Natural killer cell (primary cell): ENCODE measurements at regions not wholly inside any gene's neighbourhood (a gene's known extent, or its start where the extent isn't known, plus 50 kb on each side); places are given as distances from the start of the nearest gene placed in this dataset.

ENCODE experiments used
- ATAC-seq, 3 donors: fragments of 150-1000 bp in 2 of 3; fragments of 200-7000 bp in 1 of 3; cut with Tn5 transposase; 1 replicate in 1 of 3; 2 replicates in 2 of 3; pipeline ENCODE4 v1.10.0; 2021; ENCODE audit warnings: mild to moderate bottlenecking in 2 of 3, moderate library complexity in 2 of 3
- DNase-seq, 2 donors: peaks; one replicate each; pipeline versions ENCODE4 v3.0.0 to v3.0.0-alpha.2; 2013 to 2021; ENCODE audit warnings: mixed read lengths in 1 of 2
- H3K27ac ChIP-seq: one replicate; pipeline ENCODE4 v1.5.1; 2013; ENCODE audit warnings: mild to moderate bottlenecking, low read length
- H3K27me3 ChIP-seq: one replicate; pipeline ENCODE4 v1.6.1; 2013; ENCODE audit warnings: low read length; ENCODE audit not compliant: control insufficient read depth, insufficient read depth
- H3K36me3 ChIP-seq: one replicate; pipeline ENCODE4 v1.6.1; 2013; ENCODE audit warnings: low read length; ENCODE audit not compliant: control insufficient read depth, insufficient read depth
- H3K4me1 ChIP-seq: one replicate; pipeline ENCODE4 v1.6.1; 2013; ENCODE audit warnings: low read length; ENCODE audit not compliant: control insufficient read depth, insufficient read depth
- H3K4me3 ChIP-seq: one replicate; pipeline ENCODE4 v1.5.1; 2013; ENCODE audit warnings: low read length
- H3K9me3 ChIP-seq: one replicate; pipeline ENCODE4 v1.6.1; 2013; ENCODE audit warnings: low read length; ENCODE audit not compliant: control insufficient read depth, insufficient read depth
- H3K27ac Mint-ChIP-seq, 2 donors: one replicate each; pipeline ENCODE4 v1.8.0; 2022; ENCODE audit warnings: mild to moderate bottlenecking in 2 of 2, mixed read lengths in 2 of 2, moderate library complexity in 1 of 2
- H3K27me3 Mint-ChIP-seq, 2 donors: one replicate each; pipeline ENCODE4 v1.8.0; 2022; ENCODE audit warnings: low read depth in 2 of 2, mixed read lengths in 2 of 2
- H3K36me3 Mint-ChIP-seq: one replicate; pipeline ENCODE4 v1.8.0; 2022; ENCODE audit warnings: mixed read lengths
- H3K4me1 Mint-ChIP-seq, 2 donors: one replicate each; pipeline ENCODE4 v1.8.0; 2022; ENCODE audit warnings: mixed read lengths in 2 of 2
- H3K4me3 Mint-ChIP-seq: one replicate; pipeline ENCODE4 v1.8.0; 2022; ENCODE audit warnings: mild to moderate bottlenecking, moderate library complexity, mixed read lengths
- H3K9me3 Mint-ChIP-seq, 2 donors: one replicate each; pipeline ENCODE4 v1.8.0; 2022; ENCODE audit warnings: mixed read lengths in 2 of 2
- CTCF ChIP-seq: fragments of 200-600 bp; IDR thresholded peaks from one replicate; pipeline ENCODE4 v1.8.0; 2022; ENCODE audit warnings: antibody characterized with exemption
- WGBS: methylation state at CpG from one replicate; pipeline ENCODE4 v1.1.7; 2013; ENCODE audit warnings: missing lambda C conversion rate; ENCODE audit not compliant: insufficient coverage; 5-methylcytosine and 5-hydroxymethylcytosine counted together
- intact Hi-C: fragments of 100-400 bp; cut with micrococcal nuclease; formaldehyde crosslinking; loops from one replicate; pipeline ENCODE4 v1.14.2; 2022

DNA sequence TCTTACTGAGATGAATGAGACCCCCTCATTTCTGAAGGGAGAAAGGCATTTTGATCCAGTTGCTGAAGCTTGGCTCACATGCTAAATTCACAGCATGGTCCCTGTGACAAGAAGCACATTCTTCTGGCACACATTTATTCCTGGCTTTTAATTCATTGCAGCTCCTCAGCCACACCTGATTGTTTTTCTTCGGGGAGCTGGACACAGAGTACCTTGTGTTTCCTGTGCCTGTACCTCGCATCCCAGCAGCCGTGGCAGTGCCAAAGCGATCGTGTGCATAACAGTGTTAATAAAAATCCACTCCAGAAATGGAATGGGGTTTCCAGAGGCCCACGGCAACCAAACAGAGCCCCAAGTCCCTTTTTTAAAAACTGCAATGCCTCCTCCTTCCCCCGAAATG is 615.3 kb upstream of the MGMT start:
- intact Hi-C loops, result no loop called here
- WGBS, result 69% methylated on average over 6 of the region's 7 CpGs
- H3K27ac Mint-ChIP-seq, result no peak overlapping the region

DNA sequence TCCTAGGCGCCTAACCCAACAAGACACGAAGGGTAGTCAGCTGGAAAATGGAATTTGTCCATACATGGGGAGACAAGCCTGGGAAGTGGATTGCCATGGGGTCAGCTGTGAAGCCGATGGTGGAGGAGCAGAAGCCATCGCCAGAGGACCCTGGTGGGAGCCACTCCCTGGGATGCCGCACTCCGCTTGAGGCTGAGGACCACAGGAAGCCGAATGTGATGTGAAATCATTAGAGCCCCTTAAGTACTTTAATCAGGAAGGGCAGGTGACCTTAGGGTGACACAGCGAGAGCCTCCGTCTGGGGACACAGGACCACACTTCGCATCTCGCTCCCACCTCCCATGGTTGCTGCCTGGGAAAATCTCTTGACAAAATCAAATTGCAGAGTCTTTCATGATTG is 614.6 kb upstream of the MGMT start:
- 96% methylated on average over 11 of the region's 11 CpGs for WGBS
- intact Hi-C loops, result no loop called here
- TF ChIP-seq CTCF, result no peak
- DNase-seq (no peak), ATAC-seq (no peak)
- Histone ChIP-seq H3K4me3 (no peak overlapping the region), H3K9me3 (no peaks in the 10 kb centered on the region), H3K4me1 (no peaks in the 10 kb centered on the region), H3K36me3 (no peaks in the 10 kb centered on the region), H3K27me3 (no peaks in the 10 kb centered on the region), H3K27ac (no peak overlapping the region)
- H3K9me3 Mint-ChIP-seq, result no peaks in the 10 kb centered on the region
- H3K27me3 Mint-ChIP-seq, result peaks cover 2 to 9% of the 10 kb centered on the region in 2 donors
- no peaks in the 10 kb centered on the region for H3K36me3 Mint-ChIP-seq
- H3K4me1 Mint-ChIP-seq, result no peaks in the 10 kb centered on the region
- no peak overlapping the region for H3K27ac Mint-ChIP-seq
- no peak overlapping the region for H3K4me3 Mint-ChIP-seq

More for the DNA sequence above, 615.3 kb upstream of the MGMT start:
- ATAC-seq (no peak), DNase-seq (no peak)
- H3K27me3 Mint-ChIP-seq, result peaks cover 2 to 7% of the 10 kb centered on the region in 2 donors
- H3K36me3 ChIP-seq, result no peaks in the 10 kb centered on the region
- H3K36me3 Mint-ChIP-seq, result no peaks in the 10 kb centered on the region
- H3K27ac ChIP-seq, result no peak overlapping the region
- H3K27me3 ChIP-seq, result no peaks in the 10 kb centered on the region
- H3K4me3 Mint-ChIP-seq, result no peak overlapping the region
- no peaks in the 10 kb centered on the region for H3K9me3 ChIP-seq
- no peak overlapping the region for H3K4me3 ChIP-seq
- no peaks in the 10 kb centered on the region for H3K4me1 Mint-ChIP-seq
- TF ChIP-seq CTCF, result no peak
- no peaks in the 10 kb centered on the region for H3K9me3 Mint-ChIP-seq
- H3K4me1 ChIP-seq, result no peaks in the 10 kb centered on the region

DNA sequence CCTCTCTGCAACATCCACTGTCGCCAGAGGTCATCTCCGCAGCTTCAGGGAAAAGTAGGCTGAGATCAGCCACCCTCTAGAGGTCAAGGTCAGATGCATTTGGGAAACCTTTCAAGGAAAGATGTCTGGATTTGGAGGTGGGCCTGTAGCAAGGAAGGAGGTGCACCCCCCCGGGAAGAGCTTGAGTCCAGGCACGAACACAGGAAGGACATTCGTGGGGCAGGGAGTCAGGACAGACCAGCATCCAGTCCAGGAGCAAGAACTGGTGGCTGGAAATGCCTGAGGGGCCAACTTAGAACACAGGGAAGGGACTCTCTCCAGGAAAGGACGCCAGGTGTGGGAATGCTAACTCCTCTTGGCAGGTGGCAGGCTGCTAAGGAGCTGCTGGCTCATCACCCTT is 614.1 kb upstream of the MGMT start:
- ATAC-seq (no peak), DNase-seq (no peak)
- Mint-ChIP-seq H3K36me3 (no peaks in the 10 kb centered on the region), H3K4me3 (no peak overlapping the region), H3K27me3 (peaks cover 2 to 14% of the 10 kb centered on the region in 2 donors), H3K4me1 (no peaks in the 10 kb centered on the region), H3K27ac (no peak overlapping the region), H3K9me3 (no peaks in the 10 kb centered on the region)
- TF ChIP-seq CTCF, result no peak
- 83% methylated on average over 6 of the region's 6 CpGs for WGBS
- Histone ChIP-seq H3K9me3 (no peaks in the 10 kb centered on the region), H3K27ac (no peak overlapping the region), H3K27me3 (no peaks in the 10 kb centered on the region), H3K4me1 (no peaks in the 10 kb centered on the region), H3K36me3 (no peaks in the 10 kb centered on the region), H3K4me3 (no peak overlapping the region)
- intact Hi-C loops, result no loop called here

DNA sequence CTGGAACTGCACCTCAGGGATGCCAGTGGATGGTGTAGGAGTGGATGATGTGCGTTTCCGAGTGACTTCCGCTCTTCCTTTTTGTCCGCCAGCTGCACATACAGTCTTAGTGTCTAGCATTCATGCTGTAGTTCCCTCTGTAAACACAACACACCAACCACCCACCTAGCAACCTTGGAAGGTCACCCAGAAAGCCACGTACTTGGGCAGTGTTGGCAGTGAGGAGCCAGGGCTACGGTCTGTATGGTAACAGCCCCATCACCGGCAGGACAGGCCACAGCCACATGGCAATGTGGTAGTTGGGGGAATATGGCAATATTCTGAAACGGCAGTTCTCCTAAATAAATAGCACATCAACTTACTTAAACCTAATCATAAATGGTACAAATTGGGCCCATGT is 613.5 kb upstream of the MGMT start:
- Histone ChIP-seq H3K4me1 (no peaks in the 10 kb centered on the region), H3K4me3 (no peak overlapping the region), H3K27ac (no peak overlapping the region), H3K27me3 (no peaks in the 10 kb centered on the region), H3K9me3 (no peaks in the 10 kb centered on the region), H3K36me3 (no peaks in the 10 kb centered on the region)
- TF ChIP-seq CTCF, result no peak
- ATAC-seq (no peak), DNase-seq (no peak)
- Mint-ChIP-seq H3K9me3 (no peaks in the 10 kb centered on the region), H3K27me3 (peaks cover 2 to 19% of the 10 kb centered on the region in 2 donors), H3K27ac (no peak overlapping the region), H3K36me3 (no peaks in the 10 kb centered on the region), H3K4me1 (no peaks in the 10 kb centered on the region), H3K4me3 (no peak overlapping the region)
- intact Hi-C loops, result no loop called here
- WGBS, result 100% methylated on average over 4 of the region's 8 CpGs
